Left cardiac atrium (tissue), 4 donors: ENCODE measurements at regions not wholly inside any gene's neighbourhood (a gene's known extent, or its start where the extent isn't known, plus 50 kb on each side); places are given as distances from the start of the nearest gene placed in this dataset.
"Not testable (repeated sequence)": the region's sequence is repeated elsewhere in the genome, so short reads cannot be mapped to it uniquely, and the experiment has no call there.

Source experiments
- ATAC-seq, 2 donors: fragments of 200-7000 bp; cut with Tn5 transposase; one replicate each; pipeline ENCODE4 v1.9.1; 2020; ENCODE audit warnings: mild to moderate bottlenecking in 2 of 2, moderate library complexity in 2 of 2
- DNase-seq: peaks from one replicate; pipeline ENCODE4 v3.0.0-alpha.2; 2020
- intact Hi-C, 2 donors: fragments of 100-400 bp; cut with DNase I; formaldehyde crosslinking; loops; one replicate each; pipeline versions ENCODE4 v1.14.1 to v1.15.1; 2022 to 2023
- donor health status: DM: no; HTN: yes; CAD: no.
- donor health status: DM: no; HTN: yes; CAD: no; lungs with severe emphysema.
- donor health status: DM: yes; HTN: yes; CAD: no.
- donor health status: Dilated cardiomyopathy.

DNA sequence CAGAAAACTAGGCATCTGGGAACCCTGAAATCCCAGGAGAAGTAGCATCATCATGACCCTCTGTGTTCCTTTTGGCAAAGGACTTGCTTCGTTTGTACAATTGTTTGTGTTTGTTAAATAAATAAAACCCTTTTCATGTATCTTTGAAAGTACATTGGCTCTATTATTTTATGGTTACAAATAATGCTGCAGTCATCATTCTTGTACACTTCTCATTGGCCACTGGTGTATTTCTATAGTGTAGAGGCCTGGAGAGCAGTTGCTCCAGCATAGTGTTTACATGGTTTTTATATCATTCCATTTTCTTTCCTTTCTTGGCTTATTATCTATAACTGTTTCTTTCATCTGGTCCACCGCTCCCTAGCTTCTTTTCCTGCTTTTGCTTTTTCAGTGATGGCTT lies 253.3 kb downstream of the FAM72C start:
- no peak for DNase-seq
- intact Hi-C loops = no loop called here
- no peak for ATAC-seq

DNA sequence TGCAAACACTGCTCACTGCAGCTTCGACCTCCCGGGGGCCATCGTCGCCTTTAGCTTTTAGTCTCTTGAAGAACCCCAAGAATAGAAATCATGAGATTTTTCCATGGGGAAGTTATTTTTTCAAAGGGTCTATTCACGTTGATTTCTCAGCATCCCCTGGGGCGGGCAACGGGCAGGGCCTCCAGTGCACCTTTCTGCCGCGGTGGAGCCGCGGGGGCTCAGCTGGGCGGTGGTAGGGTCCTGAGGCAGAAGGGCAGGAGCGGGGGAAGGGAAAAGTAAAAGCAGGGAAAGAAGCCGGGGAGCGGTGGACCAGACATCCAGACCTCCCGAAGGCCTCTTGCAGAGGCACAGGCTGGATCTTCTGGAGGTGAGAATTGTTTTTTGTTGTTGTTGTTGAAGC lies 253.8 kb downstream of the FAM72C start:
- intact Hi-C loops = no loop called here
- ATAC-seq (no peak), DNase-seq (no peak)

- intact Hi-C loops = no loop called here
- no peak for DNase-seq
- no peak for ATAC-seq
Observed at GRCh38 chr1:143717434-143717833, 254.4 kb downstream of the FAM72C start.

DNA sequence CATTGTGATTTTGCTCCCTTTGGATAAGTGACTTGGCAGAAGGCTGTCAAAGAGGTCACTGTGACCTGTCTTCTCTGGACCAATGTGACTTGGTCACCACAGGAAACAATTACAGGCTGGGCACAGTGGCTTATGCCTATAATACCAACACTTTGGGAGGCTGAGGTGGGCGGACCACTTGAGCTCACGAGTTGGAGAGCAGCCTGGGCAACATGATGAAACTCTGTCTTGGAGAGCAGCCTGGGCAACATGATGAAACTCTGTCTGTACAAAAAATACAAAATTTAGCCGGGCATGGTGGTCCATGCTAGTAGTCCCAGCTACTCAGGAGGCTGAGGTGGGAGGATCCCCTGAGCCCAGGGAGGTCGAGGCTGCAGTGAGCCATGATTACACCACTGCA lies 256.9 kb downstream of the FAM72C start:
- DNase-seq, intact Hi-C loops: not testable (repeated sequence)
- peak in 1 of 2 donors; percentile 34 for ATAC-seq

DNA sequence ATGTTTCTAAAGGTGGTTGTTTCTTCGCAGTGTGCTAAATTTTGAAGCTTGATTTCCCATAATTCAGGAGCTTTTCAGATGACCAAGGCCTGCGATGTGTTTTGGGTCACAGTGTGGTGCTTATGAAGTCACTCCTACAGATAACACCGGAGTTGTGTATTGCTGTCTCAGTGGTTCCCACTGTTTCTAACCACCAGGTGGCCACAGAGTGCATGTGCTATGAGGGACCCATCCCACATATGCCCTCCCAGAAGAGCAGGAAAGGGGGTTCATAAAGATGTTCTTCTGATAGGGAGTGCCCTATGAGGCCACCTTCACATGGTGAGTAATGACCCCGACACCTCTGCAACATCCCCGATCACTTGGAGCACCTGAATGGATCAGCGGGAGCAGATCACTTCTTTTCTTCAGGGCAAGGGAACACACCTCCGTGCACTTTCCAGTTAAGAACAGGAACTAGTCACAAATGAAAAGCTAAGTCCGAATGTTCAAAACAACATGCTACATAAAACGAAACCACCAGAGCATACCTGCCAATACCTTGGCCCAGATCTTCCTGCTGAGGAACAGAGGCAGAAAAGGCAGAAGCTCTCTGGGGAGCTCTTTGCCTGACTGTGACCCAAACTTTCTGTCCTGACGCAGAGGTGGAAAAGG lies 262.1 kb downstream of the FAM72C start:
- DNase-seq, ATAC-seq, intact Hi-C loops: not testable (repeated sequence)

DNA sequence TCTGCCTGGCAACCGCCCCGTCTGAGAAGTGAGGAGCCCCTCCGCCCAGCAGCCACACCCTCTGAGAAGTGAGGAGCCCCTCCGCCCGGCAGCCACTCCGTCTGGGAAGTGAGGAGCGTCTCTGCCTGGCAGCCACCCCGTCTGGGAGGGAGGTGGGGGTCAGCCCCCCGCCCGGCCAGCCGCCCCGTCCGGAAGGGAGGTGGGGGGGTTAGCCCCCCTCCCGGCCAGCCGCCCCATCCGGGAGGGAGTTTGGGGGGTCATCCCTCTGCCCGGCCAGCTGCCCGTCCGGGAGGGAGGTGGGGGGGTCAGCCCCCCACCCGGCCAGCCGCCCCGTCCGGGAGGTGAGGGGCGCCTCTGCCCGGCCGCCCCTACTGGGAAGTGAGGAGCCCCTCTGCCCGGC lies 269.0 kb downstream of the FAM72C start:
- ATAC-seq, DNase-seq, intact Hi-C loops: not testable (repeated sequence)

- intact Hi-C loops = no loop called here
- DNase-seq (no peak), ATAC-seq (no peak)
Observed at GRCh38 chr1:143699731-143700130, 272.1 kb downstream of the FAM72C start.

DNA sequence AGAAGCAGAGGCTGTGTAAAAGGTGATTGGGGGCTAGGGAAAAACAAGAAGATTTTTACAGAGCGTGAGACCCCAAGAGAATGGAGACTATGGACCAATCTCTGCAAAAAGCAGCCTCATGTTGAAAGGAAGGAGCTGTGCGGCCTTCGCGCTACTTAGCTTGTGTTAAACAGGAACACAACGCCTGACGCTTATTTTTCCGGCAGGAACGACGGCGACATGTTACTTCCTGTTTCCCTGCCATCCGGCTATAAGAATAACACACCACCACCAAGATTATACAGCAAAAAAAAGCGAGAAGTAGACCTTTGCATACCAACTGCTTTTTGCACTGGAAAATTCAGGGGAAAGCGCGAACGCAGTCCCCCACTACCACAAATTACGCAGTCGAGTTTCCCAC lies 272.7 kb downstream of the FAM72C start:
- DNase-seq (peak; percentile 33), ATAC-seq (no peak)
- intact Hi-C loops = no loop called here

DNA sequence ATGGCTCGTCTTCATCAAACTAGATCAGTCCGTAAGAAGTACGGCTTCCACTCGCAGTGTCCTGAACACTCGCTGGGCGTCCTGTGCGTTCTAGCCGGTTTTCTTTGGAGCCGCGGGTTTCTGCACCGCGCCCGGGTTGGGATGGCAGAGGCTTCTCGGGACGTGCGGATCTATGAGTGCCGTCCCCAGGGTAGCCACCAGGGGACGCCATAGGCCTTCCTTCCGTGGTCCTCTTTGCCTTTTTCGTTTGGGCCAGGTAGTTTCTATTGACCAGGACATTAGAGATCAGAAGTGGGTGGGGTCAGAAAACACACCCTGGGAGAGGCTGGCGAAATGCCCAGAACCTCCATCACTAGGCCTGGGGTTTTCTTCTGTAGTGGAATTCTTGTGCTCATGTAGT lies 273.8 kb downstream of the FAM72C start:
- intact Hi-C loops = no loop called here
- peak; percentile 31 for DNase-seq
- no peak for ATAC-seq

DNA sequence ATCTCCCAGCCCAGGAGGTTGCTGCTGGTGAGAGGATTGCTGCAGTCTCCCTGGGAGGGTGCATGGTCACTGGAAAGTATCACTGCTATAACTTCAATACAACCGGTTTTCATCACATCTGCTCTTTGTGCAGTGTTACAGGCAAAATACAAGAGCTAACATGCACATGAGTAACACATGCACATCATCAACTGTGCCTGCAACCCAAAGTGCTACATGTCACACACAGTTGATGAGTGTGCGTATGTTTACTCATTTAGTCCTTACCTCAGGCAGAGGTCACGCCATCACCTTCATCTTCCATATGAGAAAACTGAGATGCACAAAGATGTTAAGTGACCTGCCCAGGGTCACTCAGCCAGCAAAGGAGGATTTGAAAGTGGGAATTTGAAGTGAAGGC lies 277.7 kb downstream of the FAM72C start:
- intact Hi-C loops = no loop called here
- no peak for DNase-seq
- no peak for ATAC-seq

GRCh38 chr1:143691971-143692529 lies 279.7 kb downstream of the FAM72C start:
- no peak for DNase-seq
- ATAC-seq = no peak
- intact Hi-C loops = no loop called here

DNA sequence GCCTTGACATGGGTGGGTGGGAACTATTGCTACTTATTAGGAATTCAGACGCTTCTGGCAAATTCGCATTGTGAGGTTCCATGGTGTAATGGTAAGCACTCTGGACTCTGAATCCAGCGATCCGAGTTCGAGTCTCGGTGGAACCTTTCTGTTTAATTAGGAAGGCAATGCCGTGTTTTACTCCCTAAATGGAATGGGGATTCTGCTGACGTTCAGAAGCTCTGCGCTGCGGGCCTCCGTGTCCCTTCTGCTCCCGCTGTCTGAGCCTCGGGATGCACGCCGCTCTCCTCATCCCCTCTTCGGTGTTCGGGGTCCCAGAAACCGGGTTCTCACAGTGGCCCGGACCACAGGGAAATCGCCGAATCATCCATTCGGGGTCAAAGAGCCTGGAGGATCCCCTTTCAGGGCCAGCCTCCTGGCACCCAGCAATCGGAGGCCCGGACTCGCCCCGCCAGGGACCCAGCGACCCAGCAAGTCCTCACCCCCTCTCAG lies 280.3 kb downstream of the FAM72C start:
- ATAC-seq = no peak

DNA sequence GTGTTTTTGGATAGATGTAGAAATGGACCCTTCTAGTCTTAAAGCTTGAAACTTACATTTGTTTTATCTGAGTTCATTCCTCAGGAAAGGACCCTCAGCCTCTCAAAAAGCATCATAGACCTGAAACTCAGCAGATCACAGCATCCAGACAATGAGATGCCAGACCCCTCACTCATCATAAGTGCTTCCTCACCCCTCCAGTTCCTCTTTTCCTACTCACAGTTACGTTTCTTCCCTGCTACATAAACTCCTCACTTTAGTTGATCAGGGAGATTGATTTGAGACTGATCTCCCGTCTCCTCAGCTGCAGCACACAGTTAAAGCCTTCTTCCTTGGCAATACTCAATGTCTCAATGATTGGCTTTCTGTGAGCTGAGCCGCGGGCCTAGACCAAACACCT lies 282.0 kb downstream of the FAM72C start:
- no peak for ATAC-seq
- DNase-seq = no peak
- intact Hi-C loops = no loop called here

More for the DNA sequence above, 280.3 kb downstream of the FAM72C start:
- DNase-seq = no peak
- intact Hi-C loops = no loop called here

DNA sequence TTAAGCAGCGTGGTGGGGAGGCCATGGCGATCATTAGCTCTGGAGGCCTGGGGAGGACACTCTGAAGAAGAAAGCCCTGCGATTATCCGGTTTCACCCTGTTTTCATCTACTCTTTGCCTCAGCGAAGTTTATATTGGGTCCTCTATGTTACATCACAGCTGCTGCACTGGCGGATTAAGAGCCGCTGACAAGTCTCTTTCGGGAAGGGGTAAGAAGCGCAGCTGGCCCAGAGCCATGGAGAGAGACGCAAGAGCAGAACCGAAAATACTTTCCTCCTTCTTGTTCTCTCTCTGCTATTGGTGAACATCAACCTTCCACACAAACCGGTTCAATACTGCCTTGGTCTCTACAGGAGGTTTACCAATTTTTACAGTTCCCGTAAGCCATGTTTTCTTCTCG lies 291.5 kb downstream of the FAM72C start:
- intact Hi-C loops = no loop called here
- no peak for ATAC-seq
- DNase-seq = no peak

GRCh38 chr1:143672983-143673382 lies 298.8 kb downstream of the FAM72C start:
- intact Hi-C loops = no loop called here
- DNase-seq (no peak), ATAC-seq (no peak)

DNA sequence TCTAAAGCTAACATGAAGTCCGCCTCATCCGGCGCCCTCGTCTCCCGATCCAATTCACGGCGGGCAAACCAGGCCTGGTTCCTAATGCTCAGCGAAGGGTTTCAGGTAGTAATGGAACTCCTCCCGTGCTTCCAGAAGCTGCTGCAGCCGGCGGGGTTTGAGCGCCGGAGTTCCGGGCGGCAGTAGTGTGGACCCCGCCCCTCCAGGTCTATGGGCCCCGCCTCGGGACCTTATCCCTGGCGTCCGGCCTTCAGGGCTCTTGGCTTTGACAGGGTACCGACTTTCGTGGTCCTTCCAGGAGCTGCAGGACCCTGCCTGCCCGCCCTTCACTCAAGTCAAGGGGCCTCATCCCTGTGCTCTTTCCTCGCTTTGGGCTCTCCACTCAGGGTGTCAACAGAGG lies 304.1 kb downstream of the FAM72C start:
- DNase-seq (no peak), ATAC-seq (no peak)
- intact Hi-C loops = no loop called here

DNA sequence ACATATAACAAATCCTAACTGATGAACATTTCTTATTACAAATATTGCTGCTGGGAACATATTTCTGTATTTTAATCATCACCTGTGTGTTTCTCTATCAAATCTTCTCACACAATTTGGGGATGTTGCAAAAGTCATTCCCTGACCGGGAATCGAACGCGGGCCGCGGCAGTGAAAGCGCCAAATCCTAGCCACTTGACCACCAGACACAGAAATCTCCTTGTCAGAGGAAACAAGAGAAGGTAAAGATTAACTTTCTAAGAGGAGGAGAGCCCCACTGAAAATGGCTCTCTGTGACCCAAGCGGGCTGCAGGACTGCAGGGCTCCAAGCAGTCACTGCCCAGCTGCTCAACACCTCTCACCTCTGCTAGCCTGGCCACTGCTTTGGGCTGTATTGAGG lies 304.9 kb downstream of the FAM72C start:
- intact Hi-C loops = no loop called here
- no peak for ATAC-seq
- no peak for DNase-seq

- intact Hi-C loops = no loop called here
- ATAC-seq (no peak), DNase-seq (no peak)
Observed at GRCh38 chr1:143665606-143666005, 306.2 kb downstream of the FAM72C start.

DNA sequence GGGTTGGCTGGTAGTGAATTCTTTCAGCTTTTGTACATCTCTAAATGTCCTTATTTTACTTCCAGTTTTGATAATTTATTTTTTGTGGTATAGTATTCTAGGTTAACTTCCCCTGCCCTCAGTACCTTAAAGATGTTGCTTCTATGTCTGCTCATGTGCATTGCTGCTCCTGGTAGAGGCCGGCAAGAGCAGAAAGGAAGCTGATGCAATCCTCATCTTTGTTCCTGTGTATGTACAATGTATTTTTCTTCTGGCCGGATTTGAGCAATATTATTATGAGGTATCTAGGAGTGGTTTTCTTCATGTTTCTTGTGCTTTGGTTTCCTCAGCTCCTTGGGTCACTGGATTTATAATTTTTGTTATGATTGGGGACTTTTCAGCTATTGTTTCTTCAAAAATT lies 308.7 kb downstream of the FAM72C start:
- DNase-seq, intact Hi-C loops, ATAC-seq: not testable (repeated sequence)

DNA sequence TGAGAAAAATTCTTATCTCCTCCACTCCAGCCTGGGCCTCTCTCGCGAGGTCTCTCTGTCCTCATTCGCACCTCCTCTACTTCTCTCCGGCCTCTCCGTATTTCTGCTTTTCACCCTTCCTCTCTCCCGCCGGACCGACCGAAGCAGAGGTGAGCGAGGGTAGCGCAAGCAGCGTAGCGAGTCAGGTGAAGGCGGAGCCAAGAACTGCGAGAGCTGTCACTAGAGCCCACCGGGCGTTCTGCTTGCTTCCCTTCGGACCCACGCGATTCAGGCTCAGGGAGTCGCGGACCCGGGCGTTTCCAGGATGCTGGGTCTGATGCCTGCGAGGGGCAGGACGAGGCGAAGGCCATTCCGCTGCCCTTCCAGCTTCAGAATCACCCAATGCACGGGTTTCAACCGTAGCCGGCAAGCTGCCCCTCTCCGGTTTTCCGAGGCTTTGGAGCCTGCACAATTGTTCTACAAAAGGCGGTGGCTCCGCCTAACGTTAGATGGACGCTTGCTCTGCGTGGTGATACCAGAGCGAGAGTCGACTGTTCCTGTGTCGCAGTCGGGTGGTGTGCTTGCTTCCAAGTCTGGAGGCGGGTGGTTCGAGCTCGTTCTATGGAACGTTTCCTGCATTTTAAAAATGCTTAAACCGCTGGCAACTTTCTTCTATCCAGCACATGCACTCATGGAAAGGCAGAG lies 310.2 kb downstream of the FAM72C start:
- DNase-seq (peak; percentile 39), ATAC-seq (no peak)
- intact Hi-C loops = no loop called here
